Vagina (tissue), 2 donors: ENCODE measurements at regions not wholly inside any gene's neighbourhood (a gene's known extent, or its start where the extent isn't known, plus 50 kb on each side); places are given as distances from the start of the nearest gene placed in this dataset.

Experiments
- POLR2A ChIP-seq, 2 donors: fragments of 450-650 bp; IDR thresholded peaks; one replicate each; pipeline ENCODE4 v1.6.1; 2017; ENCODE audit warnings: antibody characterized with exemption in 2 of 2, mild to moderate bottlenecking in 2 of 2, moderate library complexity in 2 of 2
- TF ChIP-seq, protein P1 (sequence below), 3 experiments: fragments of 450-650 bp in 2 of 3; fragments of 200-600 bp in 1 of 3; sonication (generic) in 1 of 3; IDR thresholded peaks; one replicate each; pipeline ENCODE4 v1.5.1; 2017 to 2019; ENCODE audit warnings: antibody characterized with exemption in 3 of 3, mild to moderate bottlenecking in 2 of 3, moderate library complexity in 2 of 3

DNA sequence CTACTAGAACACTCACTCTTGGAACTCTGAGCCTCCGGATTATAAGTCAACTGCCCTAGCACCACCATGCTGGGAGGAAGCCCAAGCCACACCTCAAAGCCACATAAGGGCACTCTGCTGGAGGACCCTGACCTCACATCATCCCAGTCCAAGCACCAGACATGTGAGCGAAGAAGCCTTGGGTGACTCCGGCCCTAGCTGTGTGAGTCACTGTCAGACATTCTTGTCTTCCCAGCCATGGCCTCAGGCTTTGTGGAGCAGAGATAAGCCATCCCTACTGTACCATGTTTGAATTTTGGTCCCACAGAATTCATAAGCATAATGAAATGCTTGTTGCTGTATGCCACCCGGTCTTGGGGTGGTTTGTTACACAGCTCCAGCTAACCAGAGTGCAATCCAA is 247.7 kb downstream of the SOD2 start:
- TF ChIP-seq POLR2A (IDR thresholded peaks at IDR 0.05): no peak
- TF ChIP-seq, protein P1, sequence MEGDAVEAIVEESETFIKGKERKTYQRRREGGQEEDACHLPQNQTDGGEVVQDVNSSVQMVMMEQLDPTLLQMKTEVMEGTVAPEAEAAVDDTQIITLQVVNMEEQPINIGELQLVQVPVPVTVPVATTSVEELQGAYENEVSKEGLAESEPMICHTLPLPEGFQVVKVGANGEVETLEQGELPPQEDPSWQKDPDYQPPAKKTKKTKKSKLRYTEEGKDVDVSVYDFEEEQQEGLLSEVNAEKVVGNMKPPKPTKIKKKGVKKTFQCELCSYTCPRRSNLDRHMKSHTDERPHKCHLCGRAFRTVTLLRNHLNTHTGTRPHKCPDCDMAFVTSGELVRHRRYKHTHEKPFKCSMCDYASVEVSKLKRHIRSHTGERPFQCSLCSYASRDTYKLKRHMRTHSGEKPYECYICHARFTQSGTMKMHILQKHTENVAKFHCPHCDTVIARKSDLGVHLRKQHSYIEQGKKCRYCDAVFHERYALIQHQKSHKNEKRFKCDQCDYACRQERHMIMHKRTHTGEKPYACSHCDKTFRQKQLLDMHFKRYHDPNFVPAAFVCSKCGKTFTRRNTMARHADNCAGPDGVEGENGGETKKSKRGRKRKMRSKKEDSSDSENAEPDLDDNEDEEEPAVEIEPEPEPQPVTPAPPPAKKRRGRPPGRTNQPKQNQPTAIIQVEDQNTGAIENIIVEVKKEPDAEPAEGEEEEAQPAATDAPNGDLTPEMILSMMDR (IDR thresholded peaks at IDR 0.05): no peak
